ENCODE measurements at regions not wholly inside any gene's neighbourhood (a gene's known extent, or its start where the extent isn't known, plus 50 kb on each side); places are given as distances from the start of the nearest gene placed in this dataset.

- no peak for TF ChIP-seq YY1 (IDR thresholded peaks at IDR 0.05; ENCODE audit: low read depth)
- TF ChIP-seq MAX (IDR thresholded peaks at IDR 0.05), result no peak
- TF ChIP-seq EP300 (IDR thresholded peaks at IDR 0.05; ENCODE audit: borderline replicate concordance), result no peak
- no peak for TF ChIP-seq RAD21 (IDR thresholded peaks at IDR 0.05; ENCODE audit: low read depth)
- TF ChIP-seq NFIC (IDR thresholded peaks at IDR 0.05), result no peak
- no peak for TF ChIP-seq FOXM1 (IDR thresholded peaks at IDR 0.05; ENCODE audit: borderline replicate concordance, low read depth)
- TF ChIP-seq, protein P1, sequence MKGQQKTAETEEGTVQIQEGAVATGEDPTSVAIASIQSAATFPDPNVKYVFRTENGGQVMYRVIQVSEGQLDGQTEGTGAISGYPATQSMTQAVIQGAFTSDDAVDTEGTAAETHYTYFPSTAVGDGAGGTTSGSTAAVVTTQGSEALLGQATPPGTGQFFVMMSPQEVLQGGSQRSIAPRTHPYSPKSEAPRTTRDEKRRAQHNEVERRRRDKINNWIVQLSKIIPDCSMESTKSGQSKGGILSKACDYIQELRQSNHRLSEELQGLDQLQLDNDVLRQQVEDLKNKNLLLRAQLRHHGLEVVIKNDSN (IDR thresholded peaks at IDR 0.05), result no peak
- TF ChIP-seq CEBPB (IDR thresholded peaks at IDR 0.05), result no peak
- TF ChIP-seq CREB1 (IDR thresholded peaks at IDR 0.05; ENCODE audit: low read depth), result no peak
- no peak for TF ChIP-seq TCF12 (IDR thresholded peaks at IDR 0.05; ENCODE audit: low read depth)
- TF ChIP-seq ZBTB7A (IDR thresholded peaks at IDR 0.05; ENCODE audit: low read depth), result no peak
Measured at GRCh38 chr11:13215149-13215548, 62.4 kb upstream of the BMAL1 start.
